SK-N-SH treated with all-trans-retinoic acid at 6 μM for 48 hours (cell line): ENCODE measurements at regions not wholly inside any gene's neighbourhood (a gene's known extent, or its start where the extent isn't known, plus 50 kb on each side); places are given as distances from the start of the nearest gene placed in this dataset.

Experiments used
- ARNTL ChIP-seq: fragments of 450-650 bp; formaldehyde crosslinking; IDR thresholded peaks from 2 replicates; pipeline ENCODE4 v1.5.0; 2020; ENCODE audit warnings: low read depth, mild to moderate bottlenecking, moderate library complexity, borderline replicate concordance
- CREB5 ChIP-seq: fragments of 250-450 bp; sonication (Bioruptor Pico); IDR thresholded peaks from 2 replicates; pipeline ENCODE4 v1.5.1; 2020; ENCODE audit warnings: low read depth, mild to moderate bottlenecking, moderate library complexity
- CSRNP3 ChIP-seq: fragments of 250-450 bp; sonication (Bioruptor Pico); IDR thresholded peaks from 2 replicates; pipeline ENCODE4 v1.5.1; 2021; ENCODE audit warnings: mild to moderate bottlenecking, moderate library complexity
- PATZ1 ChIP-seq: fragments of 250-450 bp; sonication (Bioruptor Pico); IDR thresholded peaks from 2 replicates; pipeline ENCODE4 v1.8.0; 2020; ENCODE audit warnings: mild to moderate bottlenecking, moderate library complexity, borderline replicate concordance
- RARB ChIP-seq: fragments of 250-450 bp; sonication (Bioruptor Pico); IDR thresholded peaks from 2 replicates; pipeline ENCODE4 v1.8.0; 2021; ENCODE audit warnings: mild to moderate bottlenecking, moderate library complexity
- ZFP3 ChIP-seq: fragments of 250-450 bp; sonication (Bioruptor Pico); IDR thresholded peaks from 2 replicates; pipeline ENCODE4 v1.5.0; 2020; ENCODE audit warnings: mild to moderate bottlenecking, moderate library complexity
- ZNF565 ChIP-seq: fragments of 450-650 bp; formaldehyde crosslinking; conservative IDR thresholded peaks from 2 replicates; pipeline ENCODE4 v1.5.0; 2020; ENCODE audit warnings: low read depth, mild to moderate bottlenecking, moderate library complexity
- ZNF8 ChIP-seq: fragments of 450-650 bp; formaldehyde crosslinking; IDR thresholded peaks from 2 replicates; pipeline ENCODE4 v1.5.0; 2020; ENCODE audit warnings: mild to moderate bottlenecking, moderate library complexity

GRCh38 chr16:86805188-86805587 is 226.8 kb downstream of the FOXL1 start:
- no peak for TF ChIP-seq ARNTL (CRISPR knock-in tag)
- TF ChIP-seq ZNF8 (CRISPR knock-in tag): no peak
- TF ChIP-seq RARB (CRISPR knock-in tag): no peak
- no peak for TF ChIP-seq ZNF565 (CRISPR knock-in tag)
- no peak for TF ChIP-seq CREB5 (CRISPR knock-in tag)
- TF ChIP-seq PATZ1 (CRISPR knock-in tag): no peak
- TF ChIP-seq CSRNP3 (CRISPR knock-in tag): no peak
- no peak for TF ChIP-seq ZFP3
